OCI-LY1 (cell line): ENCODE measurements at regions not wholly inside any gene's neighbourhood (a gene's known extent, or its start where the extent isn't known, plus 50 kb on each side); places are given as distances from the start of the nearest gene placed in this dataset.

Source experiments
- H2AFZ ChIP-seq: fragments of 200-600 bp; sonication (generic), shearing (Covaris generic); 2 replicates; pipeline ENCODE4 v1.6.0; 2014; ENCODE audit warnings: antibody characterized with exemption, mild to moderate bottlenecking, low read length
- H3F3A ChIP-seq: fragments of 200-600 bp; sonication (generic), shearing (Covaris generic); 2 replicates; pipeline ENCODE4 v1.6.0; 2014; ENCODE audit warnings: mild to moderate bottlenecking, antibody characterized with exemption, low read length, moderate library complexity; ENCODE audit not compliant: insufficient read depth
- H3K27ac ChIP-seq: fragments of 200-600 bp; sonication (generic); 2 replicates; pipeline ENCODE4 v1.5.1; 2014; ENCODE audit warnings: low read length, mixed run types, mild to moderate bottlenecking, low read depth; ENCODE audit not compliant: poor library complexity, severe bottlenecking
- H3K27me3 ChIP-seq: fragments of 200-600 bp; sonication (generic); 2 replicates; pipeline ENCODE4 v1.6.0; 2014; ENCODE audit warnings: antibody characterized with exemption, mild to moderate bottlenecking, low read length, moderate library complexity; ENCODE audit not compliant: insufficient read depth
- H3K36me3 ChIP-seq: fragments of 200-600 bp; sonication (generic); 2 replicates; pipeline ENCODE4 v1.6.1; 2014; ENCODE audit warnings: mild to moderate bottlenecking, antibody characterized with exemption, low read length, moderate library complexity, mixed read lengths; ENCODE audit not compliant: insufficient read depth
- H3K4me1 ChIP-seq: fragments of 200-600 bp; sonication (generic); 2 replicates; pipeline ENCODE4 v1.5.1; 2014; ENCODE audit warnings: mild to moderate bottlenecking, low read length, moderate library complexity; ENCODE audit not compliant: insufficient read depth, severe bottlenecking
- H3K4me2 ChIP-seq: fragments of 200-600 bp; sonication (generic), shearing (Covaris generic); 2 replicates; pipeline ENCODE4 v1.6.1; 2014; ENCODE audit warnings: low read length
- H3K4me3 ChIP-seq: fragments of 200-600 bp; sonication (generic); 2 replicates; pipeline ENCODE4 v1.5.1; 2014; ENCODE audit warnings: low read length, low read depth, mild to moderate bottlenecking, mixed read lengths; ENCODE audit not compliant: poor library complexity, severe bottlenecking
- H3K79me2 ChIP-seq: fragments of 200-600 bp; shearing (Covaris generic); 2 replicates; pipeline ENCODE4 v1.6.1; 2016; ENCODE audit warnings: mixed run types, low read length, mixed read lengths; ENCODE audit not compliant: insufficient read depth
- H3K9ac ChIP-seq: fragments of 200-600 bp; sonication (generic), shearing (Covaris generic); 2 replicates; pipeline ENCODE4 v1.6.1; 2014; ENCODE audit warnings: mild to moderate bottlenecking, low read length, mixed read lengths
- H3K9me2 ChIP-seq: fragments of 200-600 bp; sonication (generic), shearing (Covaris generic); 2 replicates; pipeline ENCODE4 v1.6.1; 2014; ENCODE audit warnings: low read depth, mild to moderate bottlenecking, low read length, mixed read lengths
- H3K9me3 ChIP-seq: fragments of 200-600 bp; shearing (Covaris generic); 2 replicates; pipeline ENCODE4 v1.6.1; 2014; ENCODE audit warnings: low read length, mixed read lengths
- H4K20me1 ChIP-seq: fragments of 200-600 bp; sonication (generic), shearing (Covaris generic); 2 replicates; pipeline ENCODE4 v1.6.0; 2016; ENCODE audit warnings: mild to moderate bottlenecking, low read length; ENCODE audit not compliant: insufficient read depth
- CTCF ChIP-seq: fragments of 200-600 bp; sonication (generic), shearing (Covaris generic); IDR thresholded peaks from 2 replicates; pipeline ENCODE4 v1.5.1; 2017; ENCODE audit warnings: mild to moderate bottlenecking, antibody characterized with exemption, low read length, moderate library complexity, mixed read lengths
- EZH2 ChIP-seq: fragments of 200-600 bp; sonication (generic), shearing (Covaris generic); IDR thresholded peaks from 2 replicates; pipeline ENCODE4 v1.8.0; 2017; ENCODE audit warnings: borderline replicate concordance, mixed run types, mild to moderate bottlenecking, antibody characterized with exemption, low read length, moderate library complexity, mixed read lengths

GRCh38 chr7:18081617-18082016 lies 54.0 kb upstream of the PRPS1L1 start:
- Histone ChIP-seq H3K9me2 (no peaks in the 10 kb centered on the region), H3K36me3 (no peaks in the 10 kb centered on the region), H3K4me2 (no peak overlapping the region), H3K4me3 (no peak overlapping the region), H3K79me2 (no peaks in the 10 kb centered on the region), H3K4me1 (no peaks in the 10 kb centered on the region), H4K20me1 (no peaks in the 10 kb centered on the region), H3F3A (no peaks in the 10 kb centered on the region), H3K27ac (no peak overlapping the region), H2AFZ (no peak overlapping the region), H3K9ac (no peak overlapping the region), H3K9me3 (peaks cover 3% of the 10 kb centered on the region; the same call in 1 of the 2 replicates), H3K27me3 (no peaks in the 10 kb centered on the region)
- TF ChIP-seq CTCF (no peak), EZH2 (no peak)

- H3K4me1 ChIP-seq, result no peaks in the 10 kb centered on the region
- TF ChIP-seq CTCF (no peak), EZH2 (no peak)
- no peaks in the 10 kb centered on the region for H3K9me2 ChIP-seq
- H3K36me3 ChIP-seq, result no peaks in the 10 kb centered on the region
- H3K9ac ChIP-seq, result no peak overlapping the region
- H3K79me2 ChIP-seq, result no peaks in the 10 kb centered on the region
- no peak overlapping the region for H3K27ac ChIP-seq
- H3K4me2 ChIP-seq, result no peak overlapping the region
- H3K27me3 ChIP-seq, result no peaks in the 10 kb centered on the region
- no peaks in the 10 kb centered on the region for H3F3A ChIP-seq
- peaks cover 3% of the 10 kb centered on the region; the same call in 1 of the 2 replicates for H3K9me3 ChIP-seq
- no peaks in the 10 kb centered on the region for H4K20me1 ChIP-seq
- no peak overlapping the region for H3K4me3 ChIP-seq
- no peak overlapping the region for H2AFZ ChIP-seq
Measured at GRCh38 chr7:18082169-18082568, 54.5 kb upstream of the PRPS1L1 start.

GRCh38 chr7:18086165-18087025 lies 58.7 kb upstream of the PRPS1L1 start:
- no peaks in the 10 kb centered on the region for H3F3A ChIP-seq
- H3K27ac ChIP-seq, result no peak overlapping the region
- no peak overlapping the region for H3K9ac ChIP-seq
- no peaks in the 10 kb centered on the region for H3K79me2 ChIP-seq
- no peak overlapping the region for H3K4me3 ChIP-seq
- no peaks in the 10 kb centered on the region for H4K20me1 ChIP-seq
- no peaks in the 10 kb centered on the region for H3K27me3 ChIP-seq
- H2AFZ ChIP-seq, result no peak overlapping the region
- no peak overlapping the region for H3K4me2 ChIP-seq
- H3K9me2 ChIP-seq, result no peaks in the 10 kb centered on the region
- peaks cover 3% of the 10 kb centered on the region; the same call in 1 of the 2 replicates for H3K9me3 ChIP-seq
- H3K36me3 ChIP-seq, result no peaks in the 10 kb centered on the region
- H3K4me1 ChIP-seq, result no peaks in the 10 kb centered on the region
- TF ChIP-seq CTCF (no peak), EZH2 (no peak)
